ENCODE measurements at regions not wholly inside any gene's neighbourhood (a gene's known extent, or its start where the extent isn't known, plus 50 kb on each side); places are given as distances from the start of the nearest gene placed in this dataset.

GRCh38 chr14:82122655-82123054, 589.0 kb upstream of the SEL1L start:
- Mint-ChIP-seq H3K9me3 (peaks cover 6% of the 10 kb centered on the region), H3K27ac (ENCODE audit: unreplicated experiment) (no peak overlapping the region), H3K4me3 (no peak overlapping the region), H3K36me3 (ENCODE audit: low read depth) (no peaks in the 10 kb centered on the region), H3K27me3 (ENCODE audit: low read depth) (no peaks in the 10 kb centered on the region), H3K4me1 (no peaks in the 10 kb centered on the region)
- no peak for DNase-seq (ENCODE audit: low read depth, low spot score)
- TF ChIP-seq CTCF (conservative IDR thresholded peaks at IDR 0.05) = no peak

- no peak for TF ChIP-seq CTCF (conservative IDR thresholded peaks at IDR 0.05)
- Mint-ChIP-seq H3K4me3 (no peak overlapping the region), H3K27me3 (ENCODE audit: low read depth) (no peaks in the 10 kb centered on the region), H3K4me1 (no peaks in the 10 kb centered on the region), H3K36me3 (ENCODE audit: low read depth) (no peaks in the 10 kb centered on the region), H3K27ac (ENCODE audit: unreplicated experiment) (no peak overlapping the region), H3K9me3 (no peaks in the 10 kb centered on the region)
- DNase-seq (ENCODE audit: low read depth, low spot score) = no peak
Measured at GRCh38 chr14:82124511-82124910, 590.9 kb upstream of the SEL1L start.

GRCh38 chr14:82126006-82126405, 592.4 kb upstream of the SEL1L start:
- Mint-ChIP-seq H3K27me3 (ENCODE audit: low read depth) (no peaks in the 10 kb centered on the region), H3K4me3 (no peak overlapping the region), H3K27ac (ENCODE audit: unreplicated experiment) (no peak overlapping the region), H3K36me3 (ENCODE audit: low read depth) (no peaks in the 10 kb centered on the region), H3K4me1 (no peaks in the 10 kb centered on the region), H3K9me3 (no peaks in the 10 kb centered on the region)
- no peak for TF ChIP-seq CTCF (conservative IDR thresholded peaks at IDR 0.05)
- DNase-seq (ENCODE audit: low read depth, low spot score) = no peak

- Mint-ChIP-seq H3K36me3 (ENCODE audit: low read depth) (no peaks in the 10 kb centered on the region), H3K4me1 (no peaks in the 10 kb centered on the region), H3K4me3 (no peak overlapping the region), H3K27me3 (ENCODE audit: low read depth) (no peaks in the 10 kb centered on the region), H3K27ac (ENCODE audit: unreplicated experiment) (no peak overlapping the region), H3K9me3 (no peaks in the 10 kb centered on the region)
- DNase-seq (ENCODE audit: low read depth, low spot score) = no peak
- TF ChIP-seq CTCF (conservative IDR thresholded peaks at IDR 0.05) = no peak
Measured at GRCh38 chr14:82134411-82134810, 600.8 kb upstream of the SEL1L start.

- no peaks in the 10 kb centered on the region for H3K27me3 Mint-ChIP-seq (ENCODE audit: low read depth)
- H3K27ac Mint-ChIP-seq (ENCODE audit: unreplicated experiment) = no peak overlapping the region
- no peak overlapping the region for H3K4me3 Mint-ChIP-seq
- no peaks in the 10 kb centered on the region for H3K4me1 Mint-ChIP-seq
- DNase-seq (ENCODE audit: low read depth, low spot score) = no peak
- H3K9me3 Mint-ChIP-seq = peaks cover 5% of the 10 kb centered on the region
- TF ChIP-seq CTCF (conservative IDR thresholded peaks at IDR 0.05) = no peak
- H3K36me3 Mint-ChIP-seq (ENCODE audit: low read depth) = no peaks in the 10 kb centered on the region
Measured at GRCh38 chr14:82138431-82138830, 604.8 kb upstream of the SEL1L start.

- no peak overlapping the region for H3K4me3 Mint-ChIP-seq
- H3K9me3 Mint-ChIP-seq = no peaks in the 10 kb centered on the region
- no peaks in the 10 kb centered on the region for H3K36me3 Mint-ChIP-seq (ENCODE audit: low read depth)
- H3K27ac Mint-ChIP-seq (ENCODE audit: unreplicated experiment) = no peak overlapping the region
- no peaks in the 10 kb centered on the region for H3K4me1 Mint-ChIP-seq
- H3K27me3 Mint-ChIP-seq (ENCODE audit: low read depth) = peaks cover 2% of the 10 kb centered on the region
- no peak for TF ChIP-seq CTCF (conservative IDR thresholded peaks at IDR 0.05)
- no peak for DNase-seq (ENCODE audit: low read depth, low spot score)
Measured at GRCh38 chr14:82146846-82147245, 613.2 kb upstream of the SEL1L start.
